ENCODE measurements at regions not wholly inside any gene's neighbourhood (a gene's known extent, or its start where the extent isn't known, plus 50 kb on each side); places are given as distances from the start of the nearest gene placed in this dataset.

DNA sequence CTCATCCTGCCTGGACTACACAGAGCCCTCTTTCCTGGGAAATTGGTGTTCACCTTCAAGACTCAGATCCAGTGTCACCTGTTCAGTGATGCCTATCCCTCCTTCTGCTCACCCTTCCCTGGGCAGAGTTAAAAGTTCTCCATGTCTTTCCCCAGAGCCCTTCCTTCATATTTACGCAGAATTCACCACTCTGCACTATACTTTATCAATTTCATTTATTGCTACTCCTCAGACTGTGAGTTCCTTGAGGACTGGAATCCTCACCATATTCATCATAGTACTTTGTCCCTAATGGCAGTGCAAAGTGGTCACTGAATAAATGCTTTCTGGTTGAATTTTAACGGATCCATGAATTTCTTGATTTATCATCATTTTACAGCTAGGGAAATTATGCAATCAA lies 300.0 kb downstream of the CHRM3 start:
- H3K4me3 ChIP-seq (replicated peaks; ENCODE audit: insufficient read depth, low read length) = no peak overlapping the region
- H3K27ac ChIP-seq (replicated peaks) = no peak overlapping the region
- TF ChIP-seq GABPA (IDR thresholded peaks at IDR 0.05; ENCODE audit: low read depth) (no peak), REST (IDR thresholded peaks at IDR 0.05; ENCODE audit: insufficient replicate concordance, low read depth) (no peak), POLR2AphosphoS5 (IDR thresholded peaks at IDR 0.05; ENCODE audit: low read depth) (no peak), SPI1 (IDR thresholded peaks at IDR 0.05; ENCODE audit: borderline replicate concordance, low read depth) (no peak)
- TF ChIP-seq, protein P1, sequence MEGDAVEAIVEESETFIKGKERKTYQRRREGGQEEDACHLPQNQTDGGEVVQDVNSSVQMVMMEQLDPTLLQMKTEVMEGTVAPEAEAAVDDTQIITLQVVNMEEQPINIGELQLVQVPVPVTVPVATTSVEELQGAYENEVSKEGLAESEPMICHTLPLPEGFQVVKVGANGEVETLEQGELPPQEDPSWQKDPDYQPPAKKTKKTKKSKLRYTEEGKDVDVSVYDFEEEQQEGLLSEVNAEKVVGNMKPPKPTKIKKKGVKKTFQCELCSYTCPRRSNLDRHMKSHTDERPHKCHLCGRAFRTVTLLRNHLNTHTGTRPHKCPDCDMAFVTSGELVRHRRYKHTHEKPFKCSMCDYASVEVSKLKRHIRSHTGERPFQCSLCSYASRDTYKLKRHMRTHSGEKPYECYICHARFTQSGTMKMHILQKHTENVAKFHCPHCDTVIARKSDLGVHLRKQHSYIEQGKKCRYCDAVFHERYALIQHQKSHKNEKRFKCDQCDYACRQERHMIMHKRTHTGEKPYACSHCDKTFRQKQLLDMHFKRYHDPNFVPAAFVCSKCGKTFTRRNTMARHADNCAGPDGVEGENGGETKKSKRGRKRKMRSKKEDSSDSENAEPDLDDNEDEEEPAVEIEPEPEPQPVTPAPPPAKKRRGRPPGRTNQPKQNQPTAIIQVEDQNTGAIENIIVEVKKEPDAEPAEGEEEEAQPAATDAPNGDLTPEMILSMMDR (IDR thresholded peaks at IDR 0.05; ENCODE audit: insufficient read depth, low read length) = no peak
- no peaks in the 10 kb centered on the region for H3K27me3 ChIP-seq (ENCODE audit: insufficient read depth, poor library complexity, severe bottlenecking)
- no peak for DNase-seq (ENCODE audit: low read depth in 1 of 2, low spot score in 1 of 2)

- no peak for DNase-seq (ENCODE audit: low read depth in 1 of 2, low spot score in 1 of 2)
- Histone ChIP-seq H3K27me3 (ENCODE audit: insufficient read depth, poor library complexity, severe bottlenecking) (no peaks in the 10 kb centered on the region), H3K27ac (replicated peaks) (no peak overlapping the region), H3K4me3 (replicated peaks; ENCODE audit: insufficient read depth, low read length) (no peak overlapping the region)
- no peak for TF ChIP-seq REST (IDR thresholded peaks at IDR 0.05; ENCODE audit: insufficient replicate concordance, low read depth)
- TF ChIP-seq GABPA (IDR thresholded peaks at IDR 0.05; ENCODE audit: low read depth) = no peak
- no peak for TF ChIP-seq SPI1 (IDR thresholded peaks at IDR 0.05; ENCODE audit: borderline replicate concordance, low read depth)
- TF ChIP-seq, protein P1 (IDR thresholded peaks at IDR 0.05; ENCODE audit: insufficient read depth, low read length) = no peak
- no peak for TF ChIP-seq POLR2AphosphoS5 (IDR thresholded peaks at IDR 0.05; ENCODE audit: low read depth)
Measured at GRCh38 chr1:239696317-239696716, 309.9 kb downstream of the CHRM3 start.

- no peak for DNase-seq (ENCODE audit: low read depth in 1 of 2, low spot score in 1 of 2)
- TF ChIP-seq, protein P1 (IDR thresholded peaks at IDR 0.05; ENCODE audit: insufficient read depth, low read length) = no peak
- TF ChIP-seq REST (IDR thresholded peaks at IDR 0.05; ENCODE audit: insufficient replicate concordance, low read depth) = no peak
- TF ChIP-seq GABPA (IDR thresholded peaks at IDR 0.05; ENCODE audit: low read depth) = no peak
- no peak for TF ChIP-seq SPI1 (IDR thresholded peaks at IDR 0.05; ENCODE audit: borderline replicate concordance, low read depth)
- Histone ChIP-seq H3K27ac (replicated peaks) (no peak overlapping the region), H3K27me3 (ENCODE audit: insufficient read depth, poor library complexity, severe bottlenecking) (no peaks in the 10 kb centered on the region), H3K4me3 (replicated peaks; ENCODE audit: insufficient read depth, low read length) (no peak overlapping the region)
Measured at GRCh38 chr1:239700667-239701066, 314.3 kb downstream of the CHRM3 start.
